UCSD-AML1 (cell line): ENCODE measurements at regions not wholly inside any gene's neighbourhood (a gene's known extent, or its start where the extent isn't known, plus 50 kb on each side); places are given as distances from the start of the nearest gene placed in this dataset.

ENCODE experiments used
- DNase-seq: peaks from one replicate; lab custom pipeline; 2025; ENCODE audit not compliant: unreplicated experiment; lab: John Stamatoyannopoulos, UW

- DNase-seq: no peak
Observed at GRCh38 chr11:97247601-97248000, 857.8 kb downstream of the JRKL start.

GRCh38 chr11:97254790-97255189, 865.0 kb downstream of the JRKL start:
- no peak for DNase-seq

GRCh38 chr11:97259434-97259833, 869.6 kb downstream of the JRKL start:
- DNase-seq: no peak

DNA sequence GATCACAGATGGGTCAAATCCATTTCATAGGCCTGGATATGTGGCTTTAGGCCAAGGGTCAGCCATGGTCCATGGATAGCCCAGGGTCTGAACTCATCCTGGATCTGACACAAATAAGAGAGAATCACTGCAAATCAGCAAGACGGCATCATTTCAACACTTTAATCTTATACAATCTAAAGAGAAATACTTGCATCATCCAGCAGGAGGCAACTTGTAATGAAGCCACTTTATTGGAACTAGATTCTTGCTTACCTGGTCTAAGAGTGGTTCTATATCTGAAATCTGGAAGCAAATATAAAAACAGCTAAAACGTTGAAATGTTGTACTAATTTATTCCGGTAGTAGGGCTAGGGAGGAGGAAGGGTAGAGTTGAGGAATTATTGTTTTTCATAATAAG, 870.1 kb downstream of the JRKL start:
- DNase-seq: no peak

DNA sequence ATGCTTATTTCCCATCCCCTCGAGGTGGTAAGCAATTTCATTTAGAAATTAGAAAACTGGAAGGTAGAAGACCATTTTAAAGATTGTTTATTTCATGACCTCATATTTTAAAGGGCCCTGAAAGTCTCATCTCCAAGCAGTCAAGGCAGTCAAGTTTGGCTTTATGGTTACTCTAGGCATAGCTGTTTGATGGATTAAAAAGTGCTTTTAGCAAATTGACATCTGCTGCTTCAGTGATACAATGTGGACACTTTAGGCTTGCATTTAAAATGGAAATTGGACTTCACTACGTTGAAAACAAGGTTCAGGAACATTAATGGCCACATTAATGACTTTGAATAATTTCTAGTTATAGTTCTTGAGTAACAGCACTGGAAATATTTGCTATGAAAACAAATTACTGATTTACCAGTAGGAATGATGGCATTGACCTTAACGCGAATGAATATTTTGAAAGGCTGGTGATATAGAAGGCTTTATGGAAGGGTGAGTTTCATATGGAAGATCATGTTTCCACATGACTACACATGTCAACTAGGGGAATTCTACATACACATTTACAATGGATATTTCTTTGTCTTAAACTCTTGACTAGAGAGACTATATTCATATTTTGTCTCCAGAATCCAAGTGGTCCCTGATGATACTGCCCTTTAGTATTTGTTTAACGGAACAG, 873.5 kb downstream of the JRKL start:
- DNase-seq: no peak

GRCh38 chr11:97269527-97269926, 879.7 kb downstream of the JRKL start:
- DNase-seq: no peak

- no peak for DNase-seq
Observed at GRCh38 chr11:97279341-97279740, 889.5 kb downstream of the JRKL start.

DNA sequence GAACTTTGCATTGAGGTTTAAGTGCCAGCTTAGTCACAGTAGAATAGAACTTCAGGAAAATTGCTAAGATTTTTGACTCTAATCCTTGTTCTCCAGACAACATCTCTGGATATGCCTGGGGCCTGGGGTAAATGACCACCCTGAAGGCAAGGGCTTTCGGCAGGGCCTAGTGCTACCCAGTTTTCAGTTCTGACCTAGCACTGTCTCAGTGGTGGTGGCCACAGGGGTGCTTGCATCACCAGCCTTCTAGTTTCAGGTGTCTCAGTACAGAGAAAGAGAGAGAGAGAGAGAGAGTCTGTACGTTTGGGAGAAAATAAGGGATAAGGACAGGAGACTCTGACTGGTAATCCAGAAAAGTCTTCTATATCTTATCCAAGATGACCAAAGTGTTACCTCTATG, 890.5 kb downstream of the JRKL start:
- no peak for DNase-seq

- no peak for DNase-seq
Observed at GRCh38 chr11:97289823-97290222, 900.0 kb downstream of the JRKL start.

GRCh38 chr11:97290464-97291041, 900.7 kb downstream of the JRKL start:
- no peak for DNase-seq

DNA sequence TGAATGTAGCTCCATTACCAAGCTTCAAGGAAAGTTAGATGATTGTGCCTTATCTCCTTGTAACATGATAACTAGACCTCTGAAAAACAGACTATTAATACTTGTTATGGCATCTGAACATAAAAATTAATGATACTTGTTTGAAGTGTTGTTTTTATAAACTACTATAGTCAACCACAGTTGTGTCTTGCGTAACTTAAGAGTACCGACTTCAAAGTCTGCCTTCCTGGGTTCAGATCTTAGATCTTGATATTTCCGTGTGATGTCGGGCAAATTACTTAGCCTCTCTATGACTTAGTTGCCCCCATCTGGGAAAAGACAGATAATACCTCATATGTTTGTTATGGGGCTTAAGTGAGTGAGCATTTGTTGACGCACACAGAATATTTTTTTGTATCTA, 906.5 kb downstream of the JRKL start:
- no peak for DNase-seq

GRCh38 chr11:97309291-97309690, 919.5 kb downstream of the JRKL start:
- DNase-seq: no peak

DNA sequence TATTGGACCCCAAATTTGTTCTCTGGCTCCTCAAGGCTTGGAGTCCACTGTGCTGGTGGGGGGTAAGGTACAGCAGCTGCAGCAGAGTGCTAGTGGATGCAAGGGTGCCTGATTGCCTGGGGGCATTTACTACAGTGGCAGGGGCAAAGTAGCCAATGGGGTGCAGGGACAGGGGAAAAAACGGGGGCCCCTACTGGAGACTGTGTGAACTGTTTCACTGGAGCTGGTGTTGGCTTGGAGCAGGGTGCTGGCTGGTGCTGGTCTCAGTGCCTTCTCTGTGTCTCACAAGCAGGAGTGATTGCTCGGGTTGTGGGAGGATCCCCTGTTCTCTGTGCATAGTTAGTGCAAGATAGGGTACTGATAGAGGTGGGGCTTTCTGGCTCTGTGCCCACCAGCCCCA, 935.9 kb downstream of the JRKL start:
- DNase-seq: no peak

GRCh38 chr11:97332271-97332670, 942.5 kb downstream of the JRKL start:
- no peak for DNase-seq

DNA sequence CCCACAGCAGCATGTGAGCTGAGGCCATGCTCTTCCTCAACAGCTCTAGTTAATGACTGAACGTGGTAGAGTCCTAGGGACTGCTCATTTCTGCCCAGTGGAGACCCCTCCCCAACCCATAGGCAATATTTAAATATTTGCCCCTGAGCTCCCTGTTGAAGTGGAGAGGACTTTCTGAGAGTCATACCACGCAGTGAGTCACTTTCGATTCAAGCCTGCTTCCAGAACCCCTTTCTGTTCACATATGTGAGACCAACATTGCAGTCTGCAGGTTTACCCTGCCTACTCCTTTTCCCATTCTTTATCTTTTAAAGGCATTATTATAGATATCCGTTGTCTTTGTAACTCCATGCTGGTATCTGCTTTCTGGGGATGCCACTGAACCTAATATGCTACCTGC, 946.3 kb downstream of the JRKL start:
- no peak for DNase-seq

- no peak for DNase-seq
Observed at GRCh38 chr11:97345032-97345431, 955.2 kb downstream of the JRKL start.

- no peak for DNase-seq
Observed at GRCh38 chr11:97349201-97349600, 959.4 kb downstream of the JRKL start.

DNA sequence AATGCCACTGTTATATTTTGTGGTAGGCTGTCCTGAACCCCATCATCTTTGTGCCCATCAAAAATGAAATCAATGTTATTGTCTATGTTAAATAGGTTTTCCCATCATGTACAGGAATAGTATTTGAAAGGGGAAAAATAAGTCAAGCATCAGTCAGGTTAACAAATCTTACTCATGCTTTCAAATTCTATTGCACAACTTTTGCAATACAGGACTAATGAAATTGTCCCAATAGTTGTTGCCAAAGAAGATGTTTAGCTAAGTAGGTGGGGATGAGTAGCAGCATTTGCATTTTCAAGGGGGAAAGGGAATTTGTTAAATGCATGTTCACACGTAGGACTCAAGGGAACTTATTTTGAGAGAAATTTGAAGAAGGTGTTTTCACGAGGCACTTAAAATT, 962.1 kb downstream of the JRKL start:
- no peak for DNase-seq

- DNase-seq: no peak
Observed at GRCh38 chr11:97354026-97354425, 964.2 kb downstream of the JRKL start.

DNA sequence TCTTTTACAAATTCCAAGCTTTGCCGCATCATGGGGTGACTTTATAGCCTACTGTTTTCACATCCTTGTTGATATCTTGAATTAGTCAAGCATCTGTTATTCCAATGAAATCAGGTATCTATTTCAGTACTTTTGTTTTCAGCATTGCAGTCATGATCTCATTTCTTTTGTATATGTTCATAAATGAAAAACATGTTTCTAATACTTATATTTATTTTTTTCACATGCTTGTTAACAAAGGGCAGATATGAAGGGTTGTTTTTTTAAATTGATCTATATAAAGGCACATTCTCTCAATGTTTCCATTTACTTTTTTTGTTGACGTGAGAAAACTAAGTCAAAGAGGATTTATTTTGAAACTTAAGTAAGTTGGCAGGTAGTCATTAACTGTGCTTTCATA, 964.8 kb downstream of the JRKL start:
- DNase-seq: no peak

DNA sequence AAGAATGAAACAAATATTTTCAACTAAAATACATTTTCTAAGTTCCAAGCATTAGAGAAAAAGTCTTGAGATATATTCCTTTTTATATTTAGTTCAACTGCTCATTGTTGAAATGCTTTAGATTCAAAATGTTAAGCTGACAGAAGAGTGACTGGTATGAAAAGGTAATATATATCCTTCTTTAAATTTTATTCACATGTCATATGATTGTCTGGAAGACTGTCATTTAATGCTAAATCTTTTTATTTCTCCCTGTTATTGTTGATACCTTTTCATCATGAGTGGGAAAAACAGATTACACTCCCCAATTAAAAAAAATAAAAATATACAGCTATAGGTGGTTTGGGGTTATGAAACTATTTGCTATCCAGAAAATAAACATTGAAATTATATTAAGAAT, 965.4 kb downstream of the JRKL start:
- DNase-seq: no peak

- DNase-seq: no peak
Observed at GRCh38 chr11:97356144-97356543, 966.3 kb downstream of the JRKL start.

DNA sequence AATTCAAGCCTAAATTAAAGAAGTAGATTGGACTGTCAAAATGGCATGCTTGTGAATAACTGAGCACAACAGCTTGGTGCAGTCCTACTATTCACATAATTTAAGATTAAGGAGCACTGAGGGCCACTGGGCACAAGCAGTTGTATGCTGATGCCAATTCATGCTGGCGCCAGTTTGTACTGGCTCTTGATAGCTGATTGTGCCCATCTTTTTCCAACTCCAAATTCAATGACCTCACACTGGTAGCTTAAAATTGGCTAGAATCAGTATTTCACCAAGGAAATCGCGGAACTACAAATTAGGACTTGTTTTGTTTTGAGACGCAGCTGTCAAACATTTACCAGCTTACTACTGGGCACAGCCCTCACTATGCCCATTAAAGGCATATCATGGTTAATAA, 969.2 kb downstream of the JRKL start:
- DNase-seq: no peak
